ENCODE measurements at regions not wholly inside any gene's neighbourhood (a gene's known extent, or its start where the extent isn't known, plus 50 kb on each side); places are given as distances from the start of the nearest gene placed in this dataset.
A peak's percentile ranks its signal among the peaks of the same experiment; 100 is the strongest.

DNA sequence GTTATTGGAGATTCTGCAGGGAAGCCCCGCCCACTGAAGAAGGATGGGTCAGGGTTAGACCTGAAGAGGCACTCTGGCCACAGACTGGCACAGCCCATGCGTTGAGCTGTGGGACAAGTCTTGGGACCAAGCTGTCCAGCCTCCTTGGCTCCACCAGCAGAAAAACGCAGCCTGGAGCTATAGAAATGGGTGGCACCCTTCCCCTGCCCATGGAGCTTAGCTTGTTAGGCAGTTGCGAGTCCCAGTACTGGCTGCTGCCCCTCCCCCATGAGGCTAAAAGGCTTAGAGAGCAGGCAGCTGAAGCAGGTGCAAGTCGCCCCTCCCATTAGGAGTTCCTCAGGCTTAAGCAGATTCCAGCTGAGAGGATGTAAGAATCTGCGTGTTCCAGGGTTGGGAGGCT lies 1124.0 kb upstream of the TMEM132C start:
- Histone ChIP-seq H3K4me3 (ENCODE audit: low read length) (no peak overlapping the region), H3K4me2 (ENCODE audit: low read length) (no peak overlapping the region), H3K36me3 (ENCODE audit: insufficient read depth, low read length) (no peaks in the 10 kb centered on the region), H3K27me3 (ENCODE audit: insufficient read depth, low read depth, low read length) (no peaks in the 10 kb centered on the region), H3K9ac (ENCODE audit: low read length) (no peak overlapping the region), H3K27ac (ENCODE audit: low read length) (no peak overlapping the region), H3F3A (ENCODE audit: insufficient read depth, low read length, poor library complexity, severe bottlenecking) (no peaks in the 10 kb centered on the region), H3K9me3 (ENCODE audit: low read length) (no peaks in the 10 kb centered on the region), H4K20me1 (ENCODE audit: insufficient read depth) (no peaks in the 10 kb centered on the region), H3K79me2 (replicated peaks; ENCODE audit: insufficient read depth, low read length) (no peaks in the 10 kb centered on the region), H3K9me2 (ENCODE audit: insufficient read depth, low read length) (no peaks in the 10 kb centered on the region), H2AFZ (ENCODE audit: low read depth, low read length) (no peak overlapping the region)
- TF ChIP-seq, protein P1, sequence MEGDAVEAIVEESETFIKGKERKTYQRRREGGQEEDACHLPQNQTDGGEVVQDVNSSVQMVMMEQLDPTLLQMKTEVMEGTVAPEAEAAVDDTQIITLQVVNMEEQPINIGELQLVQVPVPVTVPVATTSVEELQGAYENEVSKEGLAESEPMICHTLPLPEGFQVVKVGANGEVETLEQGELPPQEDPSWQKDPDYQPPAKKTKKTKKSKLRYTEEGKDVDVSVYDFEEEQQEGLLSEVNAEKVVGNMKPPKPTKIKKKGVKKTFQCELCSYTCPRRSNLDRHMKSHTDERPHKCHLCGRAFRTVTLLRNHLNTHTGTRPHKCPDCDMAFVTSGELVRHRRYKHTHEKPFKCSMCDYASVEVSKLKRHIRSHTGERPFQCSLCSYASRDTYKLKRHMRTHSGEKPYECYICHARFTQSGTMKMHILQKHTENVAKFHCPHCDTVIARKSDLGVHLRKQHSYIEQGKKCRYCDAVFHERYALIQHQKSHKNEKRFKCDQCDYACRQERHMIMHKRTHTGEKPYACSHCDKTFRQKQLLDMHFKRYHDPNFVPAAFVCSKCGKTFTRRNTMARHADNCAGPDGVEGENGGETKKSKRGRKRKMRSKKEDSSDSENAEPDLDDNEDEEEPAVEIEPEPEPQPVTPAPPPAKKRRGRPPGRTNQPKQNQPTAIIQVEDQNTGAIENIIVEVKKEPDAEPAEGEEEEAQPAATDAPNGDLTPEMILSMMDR (IDR thresholded peaks at IDR 0.05; ENCODE audit: poor library complexity, severe bottlenecking): no peak
- TF ChIP-seq POLR2AphosphoS5 (IDR thresholded peaks at IDR 0.05) (no peak), SMC3 (conservative IDR thresholded peaks at IDR 0.05; ENCODE audit: poor library complexity) (no peak)

DNA sequence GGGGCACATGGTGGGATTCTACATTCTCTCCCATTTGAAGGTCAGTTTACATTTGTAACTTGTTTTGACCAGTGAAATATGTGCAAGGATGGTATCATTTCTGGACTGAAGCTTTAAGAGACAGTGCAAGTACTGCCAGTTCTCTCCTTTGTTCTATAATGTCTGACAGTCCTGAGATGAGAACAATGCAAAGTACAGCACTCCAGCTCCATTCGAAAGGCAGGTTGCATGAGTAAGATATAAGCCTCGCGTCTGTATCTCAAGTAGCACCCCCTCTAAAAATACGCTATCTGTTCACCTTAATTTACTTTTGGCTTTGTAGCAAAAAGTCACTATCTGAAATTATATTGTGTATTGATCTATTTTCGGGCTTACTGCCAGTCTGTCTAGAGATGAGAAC lies 1122.2 kb upstream of the TMEM132C start:
- Histone ChIP-seq H3K4me3 (ENCODE audit: low read length) (no peak overlapping the region), H3K27ac (ENCODE audit: low read length) (peak overlapping the region; percentile 39), H3K9me3 (ENCODE audit: low read length) (no peaks in the 10 kb centered on the region), H3F3A (ENCODE audit: insufficient read depth, low read length, poor library complexity, severe bottlenecking) (peaks cover 5% of the 10 kb centered on the region), H3K79me2 (replicated peaks; ENCODE audit: insufficient read depth, low read length) (no peaks in the 10 kb centered on the region), H3K9ac (ENCODE audit: low read length) (no peak overlapping the region), H3K9me2 (ENCODE audit: insufficient read depth, low read length) (no peaks in the 10 kb centered on the region), H3K27me3 (ENCODE audit: insufficient read depth, low read depth, low read length) (no peaks in the 10 kb centered on the region), H3K4me2 (ENCODE audit: low read length) (no peak overlapping the region), H3K36me3 (ENCODE audit: insufficient read depth, low read length) (no peaks in the 10 kb centered on the region), H4K20me1 (ENCODE audit: insufficient read depth) (no peaks in the 10 kb centered on the region), H2AFZ (ENCODE audit: low read depth, low read length) (no peak overlapping the region)
- TF ChIP-seq SMC3 (conservative IDR thresholded peaks at IDR 0.05; ENCODE audit: poor library complexity) (no peak), TAF1 (IDR thresholded peaks at IDR 0.05; ENCODE audit: low read depth) (no peak), MXI1 (conservative IDR thresholded peaks at IDR 0.05; ENCODE audit: poor library complexity, severe bottlenecking) (no peak), RAD21 (conservative IDR thresholded peaks at IDR 0.05) (no peak), EZH2 (IDR thresholded peaks at IDR 0.05; ENCODE audit: borderline replicate concordance, insufficient read depth, low read length, poor library complexity, severe bottlenecking) (no peak), EP300 (conservative IDR thresholded peaks at IDR 0.05; ENCODE audit: poor library complexity, severe bottlenecking) (no peak), POLR2AphosphoS5 (IDR thresholded peaks at IDR 0.05) (no peak)
- TF ChIP-seq, protein P1 (IDR thresholded peaks at IDR 0.05; ENCODE audit: poor library complexity, severe bottlenecking): no peak
- TF ChIP-seq, protein P2, sequence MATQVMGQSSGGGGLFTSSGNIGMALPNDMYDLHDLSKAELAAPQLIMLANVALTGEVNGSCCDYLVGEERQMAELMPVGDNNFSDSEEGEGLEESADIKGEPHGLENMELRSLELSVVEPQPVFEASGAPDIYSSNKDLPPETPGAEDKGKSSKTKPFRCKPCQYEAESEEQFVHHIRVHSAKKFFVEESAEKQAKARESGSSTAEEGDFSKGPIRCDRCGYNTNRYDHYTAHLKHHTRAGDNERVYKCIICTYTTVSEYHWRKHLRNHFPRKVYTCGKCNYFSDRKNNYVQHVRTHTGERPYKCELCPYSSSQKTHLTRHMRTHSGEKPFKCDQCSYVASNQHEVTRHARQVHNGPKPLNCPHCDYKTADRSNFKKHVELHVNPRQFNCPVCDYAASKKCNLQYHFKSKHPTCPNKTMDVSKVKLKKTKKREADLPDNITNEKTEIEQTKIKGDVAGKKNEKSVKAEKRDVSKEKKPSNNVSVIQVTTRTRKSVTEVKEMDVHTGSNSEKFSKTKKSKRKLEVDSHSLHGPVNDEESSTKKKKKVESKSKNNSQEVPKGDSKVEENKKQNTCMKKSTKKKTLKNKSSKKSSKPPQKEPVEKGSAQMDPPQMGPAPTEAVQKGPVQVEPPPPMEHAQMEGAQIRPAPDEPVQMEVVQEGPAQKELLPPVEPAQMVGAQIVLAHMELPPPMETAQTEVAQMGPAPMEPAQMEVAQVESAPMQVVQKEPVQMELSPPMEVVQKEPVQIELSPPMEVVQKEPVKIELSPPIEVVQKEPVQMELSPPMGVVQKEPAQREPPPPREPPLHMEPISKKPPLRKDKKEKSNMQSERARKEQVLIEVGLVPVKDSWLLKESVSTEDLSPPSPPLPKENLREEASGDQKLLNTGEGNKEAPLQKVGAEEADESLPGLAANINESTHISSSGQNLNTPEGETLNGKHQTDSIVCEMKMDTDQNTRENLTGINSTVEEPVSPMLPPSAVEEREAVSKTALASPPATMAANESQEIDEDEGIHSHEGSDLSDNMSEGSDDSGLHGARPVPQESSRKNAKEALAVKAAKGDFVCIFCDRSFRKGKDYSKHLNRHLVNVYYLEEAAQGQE (IDR thresholded peaks at IDR 0.05; ENCODE audit: borderline replicate concordance): no peak
